Parathyroid adenoma (tissue), 2 donors: ENCODE measurements at regions not wholly inside any gene's neighbourhood (a gene's known extent, or its start where the extent isn't known, plus 50 kb on each side); places are given as distances from the start of the nearest gene placed in this dataset.

Experiments
- H2AFZ ChIP-seq: fragments of 300-600 bp; sonication (generic); one replicate; pipeline ENCODE4 v1.7.0; 2017; ENCODE audit warnings: antibody characterized with exemption, mild to moderate bottlenecking
- H3K27ac ChIP-seq: fragments of 300-600 bp; sonication (generic); one replicate; pipeline ENCODE4 v1.7.0; 2017
- H3K27me3 ChIP-seq: fragments of 300-600 bp; sonication (generic); one replicate; pipeline ENCODE4 v1.7.0; 2017; ENCODE audit warnings: low read length; ENCODE audit not compliant: control insufficient read depth, insufficient read depth
- H3K36me3 ChIP-seq: fragments of 300-600 bp; sonication (generic); one replicate; pipeline ENCODE4 v1.7.0; 2017; ENCODE audit warnings: low read length; ENCODE audit not compliant: control insufficient read depth, insufficient read depth
- H3K4me1 ChIP-seq: fragments of 300-600 bp; sonication (generic); one replicate; pipeline ENCODE4 v1.7.0; 2017; ENCODE audit warnings: control low read depth
- H3K4me2 ChIP-seq: fragments of 300-600 bp; sonication (generic); one replicate; pipeline ENCODE4 v1.7.0; 2017; ENCODE audit warnings: low read length
- H3K4me3 ChIP-seq: fragments of 300-600 bp; sonication (generic); one replicate; pipeline ENCODE4 v1.7.0; 2017; ENCODE audit warnings: low read depth, low read length
- H3K79me2 ChIP-seq: fragments of 300-600 bp; sonication (generic); one replicate; pipeline ENCODE4 v1.7.0; 2017; ENCODE audit warnings: control low read depth
- H3K9ac ChIP-seq: fragments of 300-600 bp; sonication (generic); one replicate; pipeline ENCODE4 v1.7.0; 2017; ENCODE audit warnings: mild to moderate bottlenecking
- H3K9me3 ChIP-seq: fragments of 300-600 bp; sonication (generic); one replicate; pipeline ENCODE4 v1.7.0; 2017; ENCODE audit warnings: low read length; ENCODE audit not compliant: control insufficient read depth
- CTCF ChIP-seq: fragments of 300-600 bp; sonication (generic); IDR thresholded peaks from one replicate; pipeline ENCODE4 v1.7.0; 2017; ENCODE audit warnings: antibody characterized with exemption, mild to moderate bottlenecking
- donor health status: primary hyperparathyroidism.

DNA sequence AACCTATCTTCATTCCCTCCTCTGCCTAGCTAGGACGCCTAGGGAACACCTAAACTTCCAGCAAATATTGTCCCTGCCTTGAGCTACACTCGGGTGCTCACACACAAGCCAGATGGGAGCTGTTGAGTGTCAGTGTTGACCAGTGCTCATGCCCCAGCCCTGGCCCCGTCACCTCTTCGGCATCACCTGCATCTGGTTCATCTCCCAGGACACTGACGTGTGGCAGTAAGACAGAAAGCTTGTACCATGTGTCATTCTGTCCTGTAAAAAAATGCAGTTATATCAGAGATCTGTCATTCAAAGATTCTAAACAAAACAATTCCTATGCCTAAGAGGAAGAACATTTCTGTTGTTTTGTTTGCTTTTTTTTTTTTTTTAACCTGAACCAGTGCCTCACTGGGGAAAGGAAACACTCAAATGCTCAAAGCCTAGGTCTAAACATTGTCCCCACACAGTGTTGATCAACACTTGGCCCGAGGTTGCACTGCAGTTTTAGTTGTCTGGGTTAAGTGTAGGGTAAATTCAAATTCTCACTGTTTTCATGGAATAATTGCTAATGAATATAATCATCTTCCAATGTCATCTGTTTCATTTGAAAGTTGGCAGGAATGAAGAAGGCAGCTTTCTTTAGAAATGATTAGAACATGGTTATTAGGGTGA, 102.7 kb upstream of the SASH1 start:
- Histone ChIP-seq H3K4me2 (no peak overlapping the region), H3K4me1 (no peaks in the 10 kb centered on the region), H3K4me3 (no peak overlapping the region), H3K79me2 (no peaks in the 10 kb centered on the region), H3K27me3 (no peaks in the 10 kb centered on the region), H3K9ac (no peak overlapping the region), H3K36me3 (no peaks in the 10 kb centered on the region), H3K27ac (no peak overlapping the region), H3K9me3 (no peaks in the 10 kb centered on the region), H2AFZ (no peak overlapping the region)
- no peak for TF ChIP-seq CTCF

DNA sequence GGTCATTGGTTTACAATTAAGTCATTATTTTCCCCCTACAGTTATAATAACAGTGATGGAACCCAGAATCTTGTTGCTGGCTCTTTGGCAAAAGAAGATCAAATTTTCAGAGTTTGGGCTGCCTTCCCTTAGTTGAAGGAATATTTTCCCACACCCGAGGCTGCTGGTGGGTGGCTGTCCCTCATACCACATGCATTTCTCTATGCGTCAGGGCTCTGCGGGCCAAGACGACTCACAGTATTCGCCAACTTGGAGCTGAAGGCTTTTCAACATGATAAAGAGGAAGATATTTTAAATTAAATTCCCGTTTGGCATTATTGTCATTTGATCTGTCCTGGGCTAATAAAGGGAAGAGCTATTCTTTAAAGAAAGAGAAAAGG, 102.2 kb upstream of the SASH1 start:
- no peak overlapping the region for H3K4me3 ChIP-seq
- TF ChIP-seq CTCF, result no peak

DNA sequence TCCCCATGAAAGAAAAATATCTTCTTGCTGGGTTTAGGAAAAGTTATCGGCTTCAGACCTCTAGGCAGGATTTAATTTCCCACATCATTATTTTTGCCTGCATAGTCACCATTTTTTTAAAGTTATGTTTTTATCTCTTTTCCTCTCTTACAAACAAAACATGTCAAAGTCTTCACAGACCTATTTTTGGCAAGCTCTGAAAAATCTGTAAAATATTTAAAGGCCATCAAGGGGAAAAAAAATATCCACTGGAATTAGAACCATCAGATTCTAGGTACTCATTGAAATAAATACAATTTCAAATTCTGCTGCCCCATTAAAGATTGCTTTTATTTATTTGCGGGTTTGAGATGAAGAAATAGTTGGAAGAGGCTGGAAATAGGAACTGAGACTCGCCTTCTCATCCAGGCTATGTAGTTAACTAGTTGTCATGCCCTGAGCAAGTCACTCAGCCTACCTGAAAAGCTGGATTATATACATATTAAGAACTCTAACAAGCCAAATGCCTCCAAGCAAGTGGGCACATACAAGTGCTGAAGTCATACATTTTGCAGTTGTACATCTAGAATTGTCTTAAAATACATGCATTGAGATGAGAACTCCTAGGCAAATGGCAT, 101.7 kb upstream of the SASH1 start:
- no peak overlapping the region for H2AFZ ChIP-seq
- no peaks in the 10 kb centered on the region for H3K79me2 ChIP-seq
- H3K27ac ChIP-seq, result no peak overlapping the region
- TF ChIP-seq CTCF, result no peak
- H3K9me3 ChIP-seq, result no peaks in the 10 kb centered on the region
- no peak overlapping the region for H3K4me3 ChIP-seq
- no peaks in the 10 kb centered on the region for H3K4me1 ChIP-seq
- H3K27me3 ChIP-seq, result no peaks in the 10 kb centered on the region
- H3K36me3 ChIP-seq, result no peaks in the 10 kb centered on the region
- H3K9ac ChIP-seq, result no peak overlapping the region
- H3K4me2 ChIP-seq, result no peak overlapping the region

More for the DNA sequence above, 102.2 kb upstream of the SASH1 start:
- H3K9ac ChIP-seq, result no peak overlapping the region
- no peaks in the 10 kb centered on the region for H3K9me3 ChIP-seq
- H3K4me2 ChIP-seq, result no peak overlapping the region
- H2AFZ ChIP-seq, result no peak overlapping the region
- no peaks in the 10 kb centered on the region for H3K79me2 ChIP-seq
- no peaks in the 10 kb centered on the region for H3K4me1 ChIP-seq
- H3K36me3 ChIP-seq, result no peaks in the 10 kb centered on the region
- H3K27me3 ChIP-seq, result no peaks in the 10 kb centered on the region
- H3K27ac ChIP-seq, result no peak overlapping the region

GRCh38 chr6:148242180-148242579, 100.5 kb upstream of the SASH1 start:
- H2AFZ ChIP-seq, result no peak overlapping the region
- no peak for TF ChIP-seq CTCF
- no peak overlapping the region for H3K4me2 ChIP-seq
- no peak overlapping the region for H3K9ac ChIP-seq
- no peak overlapping the region for H3K4me3 ChIP-seq
- no peaks in the 10 kb centered on the region for H3K27me3 ChIP-seq
- no peaks in the 10 kb centered on the region for H3K79me2 ChIP-seq
- no peaks in the 10 kb centered on the region for H3K9me3 ChIP-seq
- H3K27ac ChIP-seq, result no peak overlapping the region
- H3K36me3 ChIP-seq, result no peaks in the 10 kb centered on the region
- no peaks in the 10 kb centered on the region for H3K4me1 ChIP-seq
